Stomach (tissue), 4 donors: ENCODE measurements at regions not wholly inside any gene's neighbourhood (a gene's known extent, or its start where the extent isn't known, plus 50 kb on each side); places are given as distances from the start of the nearest gene placed in this dataset.

Source experiments
- POLR2A ChIP-seq, 4 donors: fragments of 450-650 bp; IDR thresholded peaks; one replicate each; pipeline ENCODE4 v1.6.1; 2016; ENCODE audit warnings: antibody characterized with exemption in 4 of 4, control low read depth in 2 of 4, mild to moderate bottlenecking in 1 of 4, moderate library complexity in 1 of 4
- POLR2AphosphoS5 ChIP-seq, 3 donors: sonication (generic); formaldehyde crosslinking; IDR thresholded peaks; one replicate each; pipeline ENCODE4 v1.6.1; 2016; ENCODE audit warnings: antibody characterized with exemption in 3 of 3

DNA sequence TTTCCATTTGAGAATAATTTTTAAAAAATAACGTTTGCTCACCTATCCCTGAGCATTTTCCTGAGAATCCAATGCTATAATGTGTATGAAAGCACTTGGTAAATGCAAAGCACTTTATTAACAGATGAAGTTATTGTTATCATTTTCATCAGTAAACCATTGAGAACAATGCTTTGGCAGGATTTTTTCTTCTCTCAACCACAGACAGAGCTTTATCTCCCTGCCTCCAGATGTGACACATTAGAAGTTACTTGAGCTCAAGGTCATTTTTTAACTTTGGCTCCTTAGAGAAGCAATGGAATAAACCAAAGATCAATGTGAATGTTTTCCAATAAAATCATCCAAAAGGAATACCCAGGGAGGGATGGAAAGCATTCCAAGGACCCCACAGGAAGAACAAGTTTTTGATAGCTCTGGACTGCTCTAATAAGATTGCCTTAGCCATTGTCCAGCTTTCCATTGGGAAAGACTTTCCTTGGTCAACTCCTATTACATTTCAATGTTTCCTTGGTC lies 118.9 kb upstream of the NT5C1B start:
- no peak for TF ChIP-seq POLR2A (IDR thresholded peaks at IDR 0.05)
- no peak for TF ChIP-seq POLR2AphosphoS5 (IDR thresholded peaks at IDR 0.05)
